Endothelial cell of umbilical vein (primary cell): ENCODE measurements at regions not wholly inside any gene's neighbourhood (a gene's known extent, or its start where the extent isn't known, plus 50 kb on each side); places are given as distances from the start of the nearest gene placed in this dataset.

ENCODE experiments used
- BruUV-seq: library from RNA; stranded (reverse); fragments of 400-500 nt; replicated peaks from 2 replicates; lab custom pipeline; 2021; lab: Mats Ljungman, UMichigan
- CTCF ChIA-PET: fragments of 300-600, 350-600 bp; sonication (Branson Sonifier 250); formaldehyde crosslinking; loops from one replicate; lab custom pipeline; 2021; ENCODE audit warnings: antibody characterized with exemption, inconsistent platforms; lab: Charles Lee
- POLR2A ChIA-PET: fragments of 300-600, 350-600 bp; sonication (Branson Sonifier 250); formaldehyde crosslinking; loops from one replicate; lab custom pipeline; 2021; ENCODE audit warnings: antibody characterized with exemption, inconsistent platforms; lab: Charles Lee
- DNase-seq: peaks from one replicate; pipeline ENCODE4 v3.0.0-alpha.2; 2011; ENCODE audit warnings: low read depth, low spot score
- FAIRE-seq: peaks from 2 replicates; lab custom pipeline; 2011; peaks lifted over from hg19 to GRCh38; lab: Jason Lieb, UNC
- H2AFZ ChIP-seq: 2 replicates; pipeline ENCODE4 v1.6.0; 2012; ENCODE audit warnings: low read depth, low read length, control low read depth, inconsistent platforms
- H3K27ac ChIP-seq: 2 replicates; pipeline ENCODE4 v1.5.1; 2011; ENCODE audit warnings: low read depth, mild to moderate bottlenecking, control low read depth, low read length, moderate library complexity; ENCODE audit not compliant: insufficient read depth
- H3K27me3 ChIP-seq, 2 experiments: 2 replicates each; pipeline versions ENCODE4 v1.6.0 to v1.6.1; 2011; ENCODE audit warnings: low read length in 2 of 2, mixed read lengths in 1 of 2; ENCODE audit not compliant: control insufficient read depth in 2 of 2, insufficient read depth in 2 of 2
- H3K36me3 ChIP-seq, 2 experiments: 2 replicates in 1 of 2; 3 replicates in 1 of 2; pipeline ENCODE4 v1.5.1; 2011; ENCODE audit warnings: low read length in 2 of 2, mild to moderate bottlenecking in 1 of 2, moderate library complexity in 1 of 2; ENCODE audit not compliant: control insufficient read depth in 2 of 2, insufficient read depth in 2 of 2; ENCODE audit errors: extremely low read depth in 1 of 2
- H3K4me1 ChIP-seq: 3 replicates; pipeline ENCODE4 v1.5.1; 2011; ENCODE audit warnings: mild to moderate bottlenecking, low read length; ENCODE audit not compliant: control insufficient read depth, insufficient read depth; ENCODE audit errors: extremely low read depth
- H3K4me2 ChIP-seq: 2 replicates; pipeline ENCODE4 v1.6.1; 2011; ENCODE audit warnings: low read length, control low read depth, mixed read lengths; ENCODE audit not compliant: insufficient read depth
- H3K4me3 ChIP-seq, 3 experiments: fragments of 200-600 bp in 1 of 3; sonication (generic), shearing (Covaris generic) in 1 of 3; replicated peaks in 1 of 3; 2 replicates each; pipeline ENCODE4 v1.5.1; 2011 to 2016; ENCODE audit warnings: control low read depth in 3 of 3, low read length in 3 of 3, mild to moderate bottlenecking in 2 of 3, inconsistent platforms in 1 of 3, low read depth in 1 of 3, moderate library complexity in 1 of 3; ENCODE audit not compliant: insufficient read depth in 1 of 3
- H3K79me2 ChIP-seq: 2 replicates; pipeline ENCODE4 v1.6.0; 2012; ENCODE audit warnings: low read length, inconsistent platforms; ENCODE audit not compliant: control insufficient read depth, insufficient read depth
- H3K9ac ChIP-seq: replicated peaks from 2 replicates; pipeline ENCODE3; 2011; ENCODE audit warnings: low read length, control low read depth; ENCODE audit not compliant: insufficient read depth; ENCODE audit errors: extremely low read depth
- H3K9me1 ChIP-seq: replicated peaks from 3 replicates; pipeline ENCODE4 v1.6.0; 2011; ENCODE audit warnings: mild to moderate bottlenecking, low read length; ENCODE audit not compliant: control insufficient read depth, insufficient read depth; ENCODE audit errors: extremely low read depth
- H3K9me3 ChIP-seq: replicated peaks from 2 replicates; pipeline ENCODE4 v1.5.1; 2012; ENCODE audit warnings: low read length, inconsistent platforms; ENCODE audit not compliant: control insufficient read depth, insufficient read depth
- H4K20me1 ChIP-seq: replicated peaks from 2 replicates; pipeline ENCODE3; 2011; ENCODE audit warnings: mild to moderate bottlenecking, low read length; ENCODE audit not compliant: control insufficient read depth, insufficient read depth; ENCODE audit errors: extremely low read depth
- CTCF ChIP-seq, 2 donors: IDR thresholded peaks; 1 replicate in 1 of 2; 2 replicates in 1 of 2; pipeline ENCODE4 v1.5.1; 2011; ENCODE audit warnings: low read length in 2 of 2, mild to moderate bottlenecking in 2 of 2, moderate library complexity in 2 of 2, control low read depth in 1 of 2, inconsistent platforms in 1 of 2, low read depth in 1 of 2; ENCODE audit not compliant: insufficient read depth in 1 of 2; ENCODE audit errors: extremely low read depth in 1 of 2
- EZH2 ChIP-seq: IDR thresholded peaks from 2 replicates; pipeline ENCODE4 v1.6.1; 2012; ENCODE audit warnings: borderline replicate concordance, low read depth, mild to moderate bottlenecking, moderate library complexity, low read length, inconsistent platforms; ENCODE audit not compliant: severe bottlenecking
- FOS ChIP-seq: IDR thresholded peaks from 2 replicates; pipeline ENCODE4 v1.6.1; 2011; ENCODE audit warnings: mild to moderate bottlenecking, low read length, moderate library complexity, borderline replicate concordance; ENCODE audit not compliant: insufficient read depth
- GATA2 ChIP-seq: IDR thresholded peaks from 2 replicates; pipeline ENCODE4 v1.7.0; 2011; ENCODE audit warnings: low read depth, mild to moderate bottlenecking, moderate library complexity, mixed read lengths, low read length; ENCODE audit not compliant: insufficient read length, insufficient read depth
- JUN ChIP-seq: IDR thresholded peaks from 2 replicates; pipeline ENCODE4 v1.6.1; 2011; ENCODE audit warnings: borderline replicate concordance, low read depth; ENCODE audit not compliant: insufficient read length, insufficient read depth
- MAX ChIP-seq: IDR thresholded peaks from 2 replicates; pipeline ENCODE4 v1.6.1; 2011; ENCODE audit not compliant: insufficient read depth, insufficient read length
- MYC ChIP-seq: IDR thresholded peaks from one replicate; pipeline ENCODE4 v1.6.1; 2011; ENCODE audit warnings: mild to moderate bottlenecking, low read depth, low read length
- POLR2A ChIP-seq: IDR thresholded peaks from 2 replicates; pipeline ENCODE4 v1.6.1; 2012; ENCODE audit warnings: low read depth, mild to moderate bottlenecking, control low read depth, low read length
- POLR2AphosphoS5 ChIP-seq: IDR thresholded peaks from 2 replicates; pipeline ENCODE4 v1.6.1; 2012; ENCODE audit warnings: low read depth, mild to moderate bottlenecking, control low read depth, low read length, moderate library complexity; ENCODE audit not compliant: insufficient read depth
- dilution Hi-C: fragments of 300-500 bp; cut with MboI; formaldehyde crosslinking; loops from one replicate; pipeline ENCODE4 v1.15.0; 2019; ENCODE audit warnings: low sequenced_read_pairs; ENCODE audit not compliant: extremely low pct_ligation_motif_present
- intact Hi-C: fragments of 100-400 bp; cut with micrococcal nuclease; formaldehyde crosslinking; loops from one replicate; pipeline ENCODE4 v1.10.0; 2022

DNA sequence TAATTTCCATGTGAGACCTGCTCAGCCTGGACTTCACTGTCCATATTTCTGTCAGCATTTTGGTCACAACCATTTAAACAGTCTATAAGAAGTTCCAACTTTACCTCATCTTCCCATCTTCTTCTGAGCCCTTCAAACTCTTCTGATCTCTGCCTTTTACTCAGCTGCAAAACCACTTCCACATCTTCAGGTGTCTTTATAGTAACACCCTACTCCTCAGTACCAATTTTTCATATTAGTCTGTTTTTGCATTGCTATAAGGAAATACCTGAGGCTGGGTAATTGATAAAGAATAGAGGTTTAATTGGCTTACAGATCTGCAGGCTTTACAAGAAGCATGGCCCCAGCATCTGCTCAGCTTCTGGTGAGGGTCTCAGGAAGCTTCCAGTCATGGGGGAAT lies 1648.9 kb upstream of the SLC10A2 start:
- Histone ChIP-seq H3K36me3 (no peaks in the 10 kb centered on the region), H3K4me2 (no peak overlapping the region), H3K9me3 (no peaks in the 10 kb centered on the region), H3K9ac (no peak overlapping the region), H3K79me2 (no peaks in the 10 kb centered on the region), H2AFZ (no peak overlapping the region), H3K4me3 (no peak overlapping the region), H3K27me3 (no peaks in the 10 kb centered on the region), H3K9me1 (no peaks in the 10 kb centered on the region), H3K27ac (no peak overlapping the region), H4K20me1 (no peaks in the 10 kb centered on the region), H3K4me1 (no peaks in the 10 kb centered on the region)
- TF ChIP-seq POLR2AphosphoS5 (no peak), FOS (no peak), JUN (no peak), GATA2 (no peak), MAX (no peak), CTCF (IDR thresholded peaks at IDR 0.05; ENCODE audit: extremely low read depth in 1 of 2, insufficient read depth in 1 of 2, low read depth in 1 of 2, low read length in 2 of 2) (no peak), MYC (no peak), EZH2 (no peak), POLR2A (no peak)
- FAIRE-seq = no peak
- no peak for DNase-seq
- intact Hi-C loops (no loop called here), dilution Hi-C loops (no loop called here)
- CTCF ChIA-PET = no interaction called here
- POLR2A ChIA-PET = no interaction called here
- BruUV-seq = no TSS peak
